K562 (cell line): ENCODE measurements at regions not wholly inside any gene's neighbourhood (a gene's known extent, or its start where the extent isn't known, plus 50 kb on each side); places are given as distances from the start of the nearest gene placed in this dataset.

Experiments used
- ATAC-seq: fragments of 200-7000 bp; cut with Tn5 transposase; 3 replicates; pipeline ENCODE4 v1.9.1; 2020; ENCODE audit warnings: moderate library complexity
- BruUV-seq: library from RNA; stranded (reverse); fragments of 400-500 nt; replicated peaks from 2 replicates; lab custom pipeline; 2021; lab: Mats Ljungman, UMichigan
- CTCF ChIA-PET: fragments of 300-600 bp; formaldehyde crosslinking; extraction: SDS; loops from one replicate; lab custom pipeline; 2021; ENCODE audit warnings: low intra/inter-chr PET ratio; lab: Yijun Ruan, JAX
- POLR2A ChIA-PET: fragments of 300-600, 350-650 bp; sonication (Branson Sonifier 250); formaldehyde crosslinking; extraction: SDS; loops from one replicate; lab custom pipeline; 2021; ENCODE audit warnings: antibody characterized with exemption, inconsistent platforms; lab: Yijun Ruan, JAX
- DNase-seq, 4 experiments: peaks; one replicate each; pipeline versions ENCODE4 v3.0.0 to v3.0.0-alpha.2; 2011 to 2018; ENCODE audit warnings: low spot score in 3 of 4, mixed read lengths in 3 of 4; ENCODE audit errors: extremely low read depth in 1 of 4
- FAIRE-seq: peaks from 2 replicates; lab custom pipeline; 2011; peaks lifted over from hg19 to GRCh38; lab: Jason Lieb, UNC
- H2AFZ ChIP-seq: 2 replicates; pipeline ENCODE4 v1.6.0; 2011; ENCODE audit warnings: low read depth, low read length, control low read depth, inconsistent platforms
- H3K27ac ChIP-seq: fragments of 200-600 bp; 3 replicates; pipeline ENCODE4 v1.8.0; 2011; ENCODE audit warnings: low read depth, mild to moderate bottlenecking, control low read depth, inconsistent platforms, low read length, moderate library complexity, mixed read lengths; ENCODE audit errors: extremely low read depth
- H3K27me3 ChIP-seq, 2 experiments: fragments of 300-600 bp in 1 of 2; 2 replicates in 1 of 2; 3 replicates in 1 of 2; pipeline versions ENCODE4 v1.6.0 to v1.8.0; 2011; ENCODE audit warnings: inconsistent platforms in 2 of 2, low read length in 2 of 2, mild to moderate bottlenecking in 1 of 2, mixed read lengths in 1 of 2, moderate library complexity in 1 of 2; ENCODE audit not compliant: control insufficient read depth in 2 of 2, insufficient read depth in 2 of 2
- H3K36me3 ChIP-seq: fragments of 300-600 bp; 3 replicates; pipeline ENCODE4 v1.8.0; 2011; ENCODE audit warnings: mild to moderate bottlenecking, low read length, inconsistent platforms; ENCODE audit not compliant: control insufficient read depth, insufficient read depth
- H3K4me1 ChIP-seq, 2 experiments: fragments of 200-600 bp in 1 of 2; replicated peaks in 1 of 2; 2 replicates in 1 of 2; 3 replicates in 1 of 2; pipeline versions ENCODE4 v1.5.1 to v1.8.0; 2011; ENCODE audit warnings: inconsistent platforms in 2 of 2, low read length in 2 of 2, mild to moderate bottlenecking in 1 of 2, mixed read lengths in 1 of 2, moderate library complexity in 1 of 2; ENCODE audit not compliant: control insufficient read depth in 2 of 2, insufficient read depth in 2 of 2
- H3K4me2 ChIP-seq: 2 replicates; pipeline ENCODE4 v1.6.1; 2011; ENCODE audit warnings: low read length, control low read depth, inconsistent platforms, mixed read lengths; ENCODE audit not compliant: insufficient read depth
- H3K4me3 ChIP-seq: fragments of 200-600 bp; sonication (generic), shearing (Covaris generic); 2 replicates; pipeline ENCODE4 v1.5.1; 2016; ENCODE audit warnings: control low read depth, inconsistent platforms
- H3K79me2 ChIP-seq: fragments of 200-600 bp; 3 replicates; pipeline ENCODE4 v1.8.0; 2011; ENCODE audit warnings: low read length, inconsistent platforms; ENCODE audit not compliant: control insufficient read depth, insufficient read depth
- H3K9ac ChIP-seq, 2 experiments: 2 replicates each; pipeline versions ENCODE4 v1.6.0 to v1.6.1; 2011; ENCODE audit warnings: low read depth in 2 of 2, low read length in 2 of 2, control low read depth in 1 of 2, inconsistent platforms in 1 of 2, mild to moderate bottlenecking in 1 of 2, mixed read lengths in 1 of 2; ENCODE audit not compliant: insufficient read depth in 1 of 2
- H3K9me1 ChIP-seq: one replicate; pipeline ENCODE4 v1.6.0; 2011; ENCODE audit warnings: inconsistent platforms, mild to moderate bottlenecking, low read length, moderate library complexity; ENCODE audit not compliant: control insufficient read depth, insufficient read depth
- H3K9me3 ChIP-seq: replicated peaks from 2 replicates; pipeline ENCODE4 v1.5.1; 2011; ENCODE audit warnings: low read depth, low read length, inconsistent platforms; ENCODE audit not compliant: control insufficient read depth, insufficient read depth
- H4K20me1 ChIP-seq: replicated peaks from 2 replicates; pipeline ENCODE4 v1.6.1; 2011; ENCODE audit warnings: low read length, inconsistent platforms, mixed read lengths; ENCODE audit not compliant: control insufficient read depth, insufficient read depth
- ARNT ChIP-seq, 2 experiments: fragments of 450-650 bp; IDR thresholded peaks; 2 replicates each; pipeline ENCODE4 v1.6.1; 2016; ENCODE audit warnings: mild to moderate bottlenecking in 1 of 2
- ASH1L ChIP-seq: fragments of 450-650 bp; IDR thresholded peaks from 2 replicates; pipeline ENCODE4 v1.6.1; 2018; ENCODE audit warnings: borderline replicate concordance, mild to moderate bottlenecking, low read depth; ENCODE audit not compliant: partially characterized antibody
- GTF2A2 ChIP-seq: IDR thresholded peaks from 2 replicates; pipeline ENCODE4 v1.6.1; 2016; ENCODE audit warnings: mild to moderate bottlenecking, missing genetic modification characterization, missing compliant biosample characterization
- HDAC3 ChIP-seq: fragments of 450-650 bp; IDR thresholded peaks from 2 replicates; pipeline ENCODE4 v1.6.1; 2018; ENCODE audit warnings: borderline replicate concordance, mild to moderate bottlenecking, moderate library complexity; ENCODE audit not compliant: partially characterized antibody
- NELFE ChIP-seq: IDR thresholded peaks from 2 replicates; pipeline ENCODE4 v1.6.1; 2011; ENCODE audit warnings: mild to moderate bottlenecking; ENCODE audit not compliant: insufficient read depth, insufficient read length
- NFIX ChIP-seq: fragments of 250-450 bp; sonication (Bioruptor Pico); IDR thresholded peaks from 2 replicates; pipeline ENCODE4 v1.4.0; 2020; ENCODE audit warnings: low read depth, mild to moderate bottlenecking, moderate library complexity
- NR2C1 ChIP-seq, 2 experiments: fragments of 450-650 bp; IDR thresholded peaks; 2 replicates each; pipeline ENCODE4 v1.6.1; 2017; ENCODE audit warnings: mild to moderate bottlenecking in 2 of 2, antibody characterized with exemption in 1 of 2, inconsistent platforms in 1 of 2, missing compliant biosample characterization in 1 of 2, missing genetic modification characterization in 1 of 2
- PURB ChIP-seq: sonication (generic); formaldehyde crosslinking; IDR thresholded peaks from 2 replicates; pipeline ENCODE4 v1.9.0; 2021; ENCODE audit warnings: low read depth, mild to moderate bottlenecking, missing genetic modification reagents
- RNF219 ChIP-seq: fragments of 250-450 bp; sonication (Bioruptor Pico); IDR thresholded peaks from 2 replicates; pipeline ENCODE4 v1.5.0; 2022; ENCODE audit warnings: mild to moderate bottlenecking
- ZKSCAN1 ChIP-seq: fragments of 150-350 bp; IDR thresholded peaks from 2 replicates; pipeline ENCODE4 v1.6.1; 2016; ENCODE audit warnings: low read depth, low read length
- ZNF12 ChIP-seq: sonication (generic); formaldehyde crosslinking; IDR thresholded peaks from 2 replicates; pipeline ENCODE4 v1.4.0; 2020; ENCODE audit warnings: mild to moderate bottlenecking, missing genetic modification reagents
- ZNF121 ChIP-seq: sonication (generic); formaldehyde crosslinking; conservative IDR thresholded peaks from 2 replicates; pipeline ENCODE4 v1.8.0; 2022; ENCODE audit warnings: missing genetic modification reagents
- ZNF197 ChIP-seq: fragments of 200-800 bp; sonication (Bioruptor generic); IDR thresholded peaks from 2 replicates; pipeline ENCODE4 v1.6.1; 2016; ENCODE audit warnings: low read depth, missing genetic modification characterization, missing compliant biosample characterization
- ZNF408 ChIP-seq: fragments of 250-450 bp; sonication (Bioruptor Pico); IDR thresholded peaks from 2 replicates; pipeline ENCODE4 v1.4.0; 2020; ENCODE audit warnings: low read depth, mild to moderate bottlenecking, moderate library complexity
- ZNF586 ChIP-seq: fragments of 450-650 bp; formaldehyde crosslinking; conservative IDR thresholded peaks from 2 replicates; pipeline ENCODE4 v1.4.0; 2020; ENCODE audit warnings: mild to moderate bottlenecking, moderate library complexity
- ZNF655 ChIP-seq: fragments of 250-450 bp; sonication (Bioruptor Pico); IDR thresholded peaks from 2 replicates; pipeline ENCODE4 v1.5.0; 2021
- ZSCAN29 ChIP-seq: fragments of 450-650 bp; IDR thresholded peaks from 2 replicates; pipeline ENCODE4 v1.6.1; 2017
- WGBS: fragments of 100-300 bp; shearing (Covaris generic); methylation state at CpG from one replicate; pipeline ENCODE4 v1.1.6; 2016; ENCODE audit warnings: low coverage, mixed read lengths; ENCODE audit not compliant: insufficient coverage; ENCODE audit errors: missing lambda C conversion rate; 5-methylcytosine and 5-hydroxymethylcytosine counted together
- in situ Hi-C: fragments of 300-500 bp; cut with MboI; formaldehyde crosslinking; loops from 4 replicates; pipeline ENCODE4 v1.15.0; 2018; ENCODE audit warnings: inconsistent platforms, mixed read lengths
- intact Hi-C: fragments of 100-400 bp; cut with micrococcal nuclease; formaldehyde crosslinking; loops from 2 replicates; pipeline ENCODE4 v1.14.2; 2022

GRCh38 chr10:83543691-83544462 lies 595.4 kb upstream of the GHITM start (continued):
- TF ChIP-seq ASH1L = no peak
- TF ChIP-seq, all 486 proteins: peak for 0

- Histone ChIP-seq H2AFZ (no peak overlapping the region), H3K9ac (no peak overlapping the region), H3K27ac (no peak overlapping the region), H3K27me3 (no peaks in the 10 kb centered on the region), H3K79me2 (no peaks in the 10 kb centered on the region), H3K9me3 (no peaks in the 10 kb centered on the region; the same call in 1 of the 2 replicates), H3K4me3 (no peak overlapping the region), H3K36me3 (no peaks in the 10 kb centered on the region), H3K4me2 (no peak overlapping the region), H3K4me1 (no peaks in the 10 kb centered on the region), H4K20me1 (no peaks in the 10 kb centered on the region), H3K9me1 (no peaks in the 10 kb centered on the region)
- POLR2A ChIA-PET = no interaction called here
- no peak for DNase-seq
- in situ Hi-C loops (no loop called here), intact Hi-C loops (no loop called here)
- ATAC-seq = no peak
- WGBS = 0% methylated on average over 3 of the region's 4 CpGs
- CTCF ChIA-PET = no interaction called here
- BruUV-seq = no TSS peak
- FAIRE-seq = no peak
- TF ChIP-seq ZNF121 (CRISPR knock-in tag) (no peak), ZNF655 (CRISPR knock-in tag) (no peak), HDAC3 (no peak), RNF219 (no peak), ZSCAN29 (no peak), PURB (no peak), ZNF408 (CRISPR knock-in tag) (no peak), GTF2A2 (tag) (no peak), ZNF197 (CRISPR knock-in tag) (no peak), ZKSCAN1 (no peak), NR2C1 (IDR thresholded peaks at IDR 0.05) (no peak), NR2C1 (tag; IDR thresholded peaks at IDR 0.05) (no peak), ARNT (IDR thresholded peaks at IDR 0.05) (no peak), NFIX (no peak), ZNF586 (no peak), ZNF12 (CRISPR knock-in tag) (no peak), NELFE (no peak)
Observed at GRCh38 chr10:83545901-83546391, 593.4 kb upstream of the GHITM start.
